ENCODE measurements at regions not wholly inside any gene's neighbourhood (a gene's known extent, or its start where the extent isn't known, plus 50 kb on each side); places are given as distances from the start of the nearest gene placed in this dataset.

DNA sequence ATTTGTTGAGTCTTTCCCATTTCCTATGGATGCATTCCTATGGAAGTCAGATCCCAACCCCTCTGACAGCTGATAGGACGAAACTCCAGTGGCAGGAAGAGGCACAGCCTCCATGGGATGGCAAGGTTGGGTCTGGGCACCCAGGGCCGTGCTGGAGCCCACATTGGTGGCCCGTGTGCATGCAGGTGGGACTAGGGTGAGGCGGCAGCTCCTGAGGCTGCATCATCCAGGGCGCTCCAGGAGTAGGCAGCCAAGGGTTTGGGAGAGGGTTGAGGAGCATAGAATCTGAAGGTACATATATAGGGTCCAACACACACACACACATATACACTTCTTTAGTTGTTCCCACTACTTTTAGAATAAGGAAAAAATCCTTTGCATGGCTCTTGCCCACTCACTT is 81.4 kb upstream of the BMPER start:
- TF ChIP-seq ZSCAN9 (CRISPR knock-in tag; IDR thresholded peaks at IDR 0.05; ENCODE audit: borderline replicate concordance): no peak
- no peak for TF ChIP-seq ZSCAN20 (CRISPR knock-in tag; IDR thresholded peaks at IDR 0.05; ENCODE audit: borderline replicate concordance)
- TF ChIP-seq ZNF670 (CRISPR knock-in tag; IDR thresholded peaks at IDR 0.05; ENCODE audit: borderline replicate concordance): no peak
- no peak for TF ChIP-seq ZNF549 (CRISPR knock-in tag; IDR thresholded peaks at IDR 0.05)
- TF ChIP-seq MTF2 (CRISPR knock-in tag; IDR thresholded peaks at IDR 0.05; ENCODE audit: borderline replicate concordance): no peak

Measured in HepG2 (cell line).